ENCODE measurements at regions not wholly inside any gene's neighbourhood (a gene's known extent, or its start where the extent isn't known, plus 50 kb on each side); places are given as distances from the start of the nearest gene placed in this dataset.

GRCh38 chr13:94901070-94901469, 188.7 kb upstream of the SOX21 start:
- Histone ChIP-seq H3K9me3 (ENCODE audit: control insufficient read depth, low read length) (no peaks in the 10 kb centered on the region), H3K27me3 (ENCODE audit: control insufficient read depth, insufficient read depth, low read length) (no peaks in the 10 kb centered on the region), H3K4me3 (ENCODE audit: low read length) (no peak overlapping the region), H3K36me3 (ENCODE audit: control insufficient read depth, insufficient read depth, low read length) (no peaks in the 10 kb centered on the region), H3K4me1 (ENCODE audit: control insufficient read depth, insufficient read depth, low read length) (no peaks in the 10 kb centered on the region), H3K9ac (ENCODE audit: low read length) (no peak overlapping the region)

- Histone ChIP-seq H3K4me3 (ENCODE audit: low read length) (no peak overlapping the region), H3K9me3 (ENCODE audit: control insufficient read depth, low read length) (no peaks in the 10 kb centered on the region), H3K36me3 (ENCODE audit: control insufficient read depth, insufficient read depth, low read length) (no peaks in the 10 kb centered on the region), H3K4me1 (ENCODE audit: control insufficient read depth, insufficient read depth, low read length) (no peaks in the 10 kb centered on the region), H3K9ac (ENCODE audit: low read length) (no peak overlapping the region), H3K27me3 (ENCODE audit: control insufficient read depth, insufficient read depth, low read length) (no peaks in the 10 kb centered on the region)
Measured at GRCh38 chr13:94896719-94897317, 184.5 kb upstream of the SOX21 start.

GRCh38 chr13:94896238-94896637, 183.9 kb upstream of the SOX21 start:
- H3K9me3 ChIP-seq (ENCODE audit: control insufficient read depth, low read length), result no peaks in the 10 kb centered on the region
- H3K4me3 ChIP-seq (ENCODE audit: low read length), result no peak overlapping the region
- no peaks in the 10 kb centered on the region for H3K27me3 ChIP-seq (ENCODE audit: control insufficient read depth, insufficient read depth, low read length)
- H3K9ac ChIP-seq (ENCODE audit: low read length), result no peak overlapping the region
- H3K4me1 ChIP-seq (ENCODE audit: control insufficient read depth, insufficient read depth, low read length), result no peaks in the 10 kb centered on the region
- no peaks in the 10 kb centered on the region for H3K36me3 ChIP-seq (ENCODE audit: control insufficient read depth, insufficient read depth, low read length)

GRCh38 chr13:94886191-94886590, 173.8 kb upstream of the SOX21 start:
- no peaks in the 10 kb centered on the region for H3K36me3 ChIP-seq (ENCODE audit: control insufficient read depth, insufficient read depth, low read length)

GRCh38 chr13:94880463-94880862, 168.1 kb upstream of the SOX21 start:
- no peaks in the 10 kb centered on the region for H3K27me3 ChIP-seq (ENCODE audit: control insufficient read depth, insufficient read depth, low read length)
- H3K36me3 ChIP-seq (ENCODE audit: control insufficient read depth, insufficient read depth, low read length), result no peaks in the 10 kb centered on the region
- no peak overlapping the region for H3K4me3 ChIP-seq (ENCODE audit: low read length)
- H3K9me3 ChIP-seq (ENCODE audit: control insufficient read depth, low read length), result no peaks in the 10 kb centered on the region
- no peak overlapping the region for H3K9ac ChIP-seq (ENCODE audit: low read length)
- no peaks in the 10 kb centered on the region for H3K4me1 ChIP-seq (ENCODE audit: control insufficient read depth, insufficient read depth, low read length)

More at GRCh38 chr13:94886191-94886590, 173.8 kb upstream of the SOX21 start:
- Histone ChIP-seq H3K9ac (ENCODE audit: low read length) (no peak overlapping the region), H3K4me3 (ENCODE audit: low read length) (no peak overlapping the region), H3K9me3 (ENCODE audit: control insufficient read depth, low read length) (no peaks in the 10 kb centered on the region), H3K4me1 (ENCODE audit: control insufficient read depth, insufficient read depth, low read length) (no peaks in the 10 kb centered on the region), H3K27me3 (ENCODE audit: control insufficient read depth, insufficient read depth, low read length) (no peaks in the 10 kb centered on the region)

- no peaks in the 10 kb centered on the region for H3K27me3 ChIP-seq (ENCODE audit: control insufficient read depth, insufficient read depth, low read length)
- no peaks in the 10 kb centered on the region for H3K4me1 ChIP-seq (ENCODE audit: control insufficient read depth, insufficient read depth, low read length)
- no peak overlapping the region for H3K9ac ChIP-seq (ENCODE audit: low read length)
- H3K9me3 ChIP-seq (ENCODE audit: control insufficient read depth, low read length), result no peaks in the 10 kb centered on the region
- H3K36me3 ChIP-seq (ENCODE audit: control insufficient read depth, insufficient read depth, low read length), result no peaks in the 10 kb centered on the region
- H3K4me3 ChIP-seq (ENCODE audit: low read length), result no peak overlapping the region
Measured at GRCh38 chr13:94878602-94879165, 166.3 kb upstream of the SOX21 start.

- Histone ChIP-seq H3K9me3 (ENCODE audit: control insufficient read depth, low read length) (no peaks in the 10 kb centered on the region), H3K27me3 (ENCODE audit: control insufficient read depth, insufficient read depth, low read length) (no peaks in the 10 kb centered on the region), H3K4me3 (ENCODE audit: low read length) (no peak overlapping the region), H3K9ac (ENCODE audit: low read length) (no peak overlapping the region), H3K36me3 (ENCODE audit: control insufficient read depth, insufficient read depth, low read length) (no peaks in the 10 kb centered on the region), H3K4me1 (ENCODE audit: control insufficient read depth, insufficient read depth, low read length) (peaks cover 10% of the 10 kb centered on the region)
Measured at GRCh38 chr13:94864474-94864873, 152.1 kb upstream of the SOX21 start.

GRCh38 chr13:94860981-94861407, 148.6 kb upstream of the SOX21 start:
- Histone ChIP-seq H3K4me3 (ENCODE audit: low read length) (no peak overlapping the region), H3K9ac (ENCODE audit: low read length) (peak overlapping the region; percentile 26), H3K4me1 (ENCODE audit: control insufficient read depth, insufficient read depth, low read length) (peaks cover 12% of the 10 kb centered on the region), H3K36me3 (ENCODE audit: control insufficient read depth, insufficient read depth, low read length) (no peaks in the 10 kb centered on the region), H3K9me3 (ENCODE audit: control insufficient read depth, low read length) (no peaks in the 10 kb centered on the region), H3K27me3 (ENCODE audit: control insufficient read depth, insufficient read depth, low read length) (no peaks in the 10 kb centered on the region)

GRCh38 chr13:94859811-94860210, 147.5 kb upstream of the SOX21 start:
- Histone ChIP-seq H3K36me3 (ENCODE audit: control insufficient read depth, insufficient read depth, low read length) (no peaks in the 10 kb centered on the region), H3K4me3 (ENCODE audit: low read length) (no peak overlapping the region), H3K4me1 (ENCODE audit: control insufficient read depth, insufficient read depth, low read length) (peaks cover 12% of the 10 kb centered on the region), H3K9me3 (ENCODE audit: control insufficient read depth, low read length) (no peaks in the 10 kb centered on the region), H3K27me3 (ENCODE audit: control insufficient read depth, insufficient read depth, low read length) (no peaks in the 10 kb centered on the region), H3K9ac (ENCODE audit: low read length) (no peak overlapping the region)

GRCh38 chr13:94859278-94859691, 146.9 kb upstream of the SOX21 start:
- no peak overlapping the region for H3K9ac ChIP-seq (ENCODE audit: low read length)
- H3K9me3 ChIP-seq (ENCODE audit: control insufficient read depth, low read length), result no peaks in the 10 kb centered on the region
- no peaks in the 10 kb centered on the region for H3K36me3 ChIP-seq (ENCODE audit: control insufficient read depth, insufficient read depth, low read length)
- no peak overlapping the region for H3K4me3 ChIP-seq (ENCODE audit: low read length)
- H3K27me3 ChIP-seq (ENCODE audit: control insufficient read depth, insufficient read depth, low read length), result no peaks in the 10 kb centered on the region
- peaks cover 12% of the 10 kb centered on the region for H3K4me1 ChIP-seq (ENCODE audit: control insufficient read depth, insufficient read depth, low read length)

GRCh38 chr13:94858856-94859255, 146.5 kb upstream of the SOX21 start:
- Histone ChIP-seq H3K9ac (ENCODE audit: low read length) (no peak overlapping the region), H3K4me3 (ENCODE audit: low read length) (no peak overlapping the region), H3K9me3 (ENCODE audit: control insufficient read depth, low read length) (no peaks in the 10 kb centered on the region), H3K27me3 (ENCODE audit: control insufficient read depth, insufficient read depth, low read length) (no peaks in the 10 kb centered on the region), H3K4me1 (ENCODE audit: control insufficient read depth, insufficient read depth, low read length) (peaks cover 12% of the 10 kb centered on the region), H3K36me3 (ENCODE audit: control insufficient read depth, insufficient read depth, low read length) (no peaks in the 10 kb centered on the region)

- Histone ChIP-seq H3K4me1 (ENCODE audit: control insufficient read depth, insufficient read depth, low read length) (peaks cover 4% of the 10 kb centered on the region), H3K4me3 (ENCODE audit: low read length) (no peak overlapping the region), H3K36me3 (ENCODE audit: control insufficient read depth, insufficient read depth, low read length) (no peaks in the 10 kb centered on the region), H3K9ac (ENCODE audit: low read length) (no peak overlapping the region), H3K27me3 (ENCODE audit: control insufficient read depth, insufficient read depth, low read length) (no peaks in the 10 kb centered on the region), H3K9me3 (ENCODE audit: control insufficient read depth, low read length) (no peaks in the 10 kb centered on the region)
Measured at GRCh38 chr13:94854688-94855087, 142.3 kb upstream of the SOX21 start.

- Histone ChIP-seq H3K27me3 (ENCODE audit: control insufficient read depth, insufficient read depth, low read length) (no peaks in the 10 kb centered on the region), H3K4me1 (ENCODE audit: control insufficient read depth, insufficient read depth, low read length) (no peaks in the 10 kb centered on the region), H3K9ac (ENCODE audit: low read length) (no peak overlapping the region), H3K36me3 (ENCODE audit: control insufficient read depth, insufficient read depth, low read length) (no peaks in the 10 kb centered on the region), H3K4me3 (ENCODE audit: low read length) (no peak overlapping the region), H3K9me3 (ENCODE audit: control insufficient read depth, low read length) (no peaks in the 10 kb centered on the region)
Measured at GRCh38 chr13:94851576-94851975, 139.2 kb upstream of the SOX21 start.

Measured in mucosa of stomach (tissue), 1 donor.